HL-60 (cell line): ENCODE measurements at regions not wholly inside any gene's neighbourhood (a gene's known extent, or its start where the extent isn't known, plus 50 kb on each side); places are given as distances from the start of the nearest gene placed in this dataset.

ENCODE experiments used
- DNase-seq, 2 experiments: peaks; one replicate each; pipeline ENCODE4 v3.0.0-alpha.2; 2010 to 2020; ENCODE audit warnings: low read depth in 1 of 2, low spot score in 1 of 2
- H3K27ac ChIP-seq: fragments of 250-450 bp; sonication (Bioruptor Pico); replicated peaks from 2 replicates; pipeline ENCODE4 v1.5.1; 2020; ENCODE audit warnings: mild to moderate bottlenecking, moderate library complexity
- H3K27me3 ChIP-seq: fragments of 250-450 bp; sonication (Bioruptor Pico); 2 replicates; pipeline ENCODE4 v1.5.1; 2021; ENCODE audit warnings: mild to moderate bottlenecking, moderate library complexity; ENCODE audit not compliant: insufficient read depth, poor library complexity, severe bottlenecking
- H3K4me3 ChIP-seq: replicated peaks from 2 replicates; pipeline ENCODE4 v1.5.1; 2011; ENCODE audit warnings: mild to moderate bottlenecking, control low read depth, low read length; ENCODE audit not compliant: insufficient read depth
- GABPA ChIP-seq: IDR thresholded peaks from 2 replicates; pipeline ENCODE4 v1.6.1; 2012; ENCODE audit warnings: low read depth
- POLR2AphosphoS5 ChIP-seq: IDR thresholded peaks from 2 replicates; pipeline ENCODE4 v1.6.1; 2012; ENCODE audit warnings: low read depth
- SPI1 ChIP-seq: IDR thresholded peaks from 2 replicates; pipeline ENCODE4 v1.6.1; 2012; ENCODE audit warnings: low read depth, mild to moderate bottlenecking, borderline replicate concordance
- TF ChIP-seq, protein P1 (sequence below): IDR thresholded peaks from 2 replicates; pipeline ENCODE4 v1.6.1; 2012; ENCODE audit warnings: low read depth; ENCODE audit not compliant: insufficient replicate concordance
- TF ChIP-seq, protein P2 (sequence below): IDR thresholded peaks from one replicate; pipeline ENCODE4 v1.5.1; 2011; ENCODE audit warnings: low read length, control low read depth, inconsistent platforms; ENCODE audit not compliant: insufficient read depth

DNA sequence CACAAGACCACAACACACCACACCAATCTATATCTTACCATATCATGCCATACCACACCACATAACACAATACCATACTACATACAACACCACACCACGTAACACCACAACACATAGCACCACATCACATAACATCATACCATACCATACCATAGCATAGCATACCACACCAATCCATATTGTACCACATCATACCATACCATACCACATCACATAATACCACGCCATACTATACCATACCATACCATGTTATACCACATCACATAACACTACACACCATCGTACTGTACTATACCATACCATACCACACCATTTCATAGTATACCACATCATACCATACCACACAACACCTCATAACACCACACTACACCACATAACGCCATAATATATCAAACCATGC is 335.2 kb upstream of the VWC2 start:
- DNase-seq: no peak
- H3K27me3 ChIP-seq: no peaks in the 10 kb centered on the region
- H3K27ac ChIP-seq: no peak overlapping the region
- TF ChIP-seq SPI1 (no peak), POLR2AphosphoS5 (no peak), GABPA (no peak)
- TF ChIP-seq, protein P1, sequence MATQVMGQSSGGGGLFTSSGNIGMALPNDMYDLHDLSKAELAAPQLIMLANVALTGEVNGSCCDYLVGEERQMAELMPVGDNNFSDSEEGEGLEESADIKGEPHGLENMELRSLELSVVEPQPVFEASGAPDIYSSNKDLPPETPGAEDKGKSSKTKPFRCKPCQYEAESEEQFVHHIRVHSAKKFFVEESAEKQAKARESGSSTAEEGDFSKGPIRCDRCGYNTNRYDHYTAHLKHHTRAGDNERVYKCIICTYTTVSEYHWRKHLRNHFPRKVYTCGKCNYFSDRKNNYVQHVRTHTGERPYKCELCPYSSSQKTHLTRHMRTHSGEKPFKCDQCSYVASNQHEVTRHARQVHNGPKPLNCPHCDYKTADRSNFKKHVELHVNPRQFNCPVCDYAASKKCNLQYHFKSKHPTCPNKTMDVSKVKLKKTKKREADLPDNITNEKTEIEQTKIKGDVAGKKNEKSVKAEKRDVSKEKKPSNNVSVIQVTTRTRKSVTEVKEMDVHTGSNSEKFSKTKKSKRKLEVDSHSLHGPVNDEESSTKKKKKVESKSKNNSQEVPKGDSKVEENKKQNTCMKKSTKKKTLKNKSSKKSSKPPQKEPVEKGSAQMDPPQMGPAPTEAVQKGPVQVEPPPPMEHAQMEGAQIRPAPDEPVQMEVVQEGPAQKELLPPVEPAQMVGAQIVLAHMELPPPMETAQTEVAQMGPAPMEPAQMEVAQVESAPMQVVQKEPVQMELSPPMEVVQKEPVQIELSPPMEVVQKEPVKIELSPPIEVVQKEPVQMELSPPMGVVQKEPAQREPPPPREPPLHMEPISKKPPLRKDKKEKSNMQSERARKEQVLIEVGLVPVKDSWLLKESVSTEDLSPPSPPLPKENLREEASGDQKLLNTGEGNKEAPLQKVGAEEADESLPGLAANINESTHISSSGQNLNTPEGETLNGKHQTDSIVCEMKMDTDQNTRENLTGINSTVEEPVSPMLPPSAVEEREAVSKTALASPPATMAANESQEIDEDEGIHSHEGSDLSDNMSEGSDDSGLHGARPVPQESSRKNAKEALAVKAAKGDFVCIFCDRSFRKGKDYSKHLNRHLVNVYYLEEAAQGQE: no peak
- TF ChIP-seq, protein P2, sequence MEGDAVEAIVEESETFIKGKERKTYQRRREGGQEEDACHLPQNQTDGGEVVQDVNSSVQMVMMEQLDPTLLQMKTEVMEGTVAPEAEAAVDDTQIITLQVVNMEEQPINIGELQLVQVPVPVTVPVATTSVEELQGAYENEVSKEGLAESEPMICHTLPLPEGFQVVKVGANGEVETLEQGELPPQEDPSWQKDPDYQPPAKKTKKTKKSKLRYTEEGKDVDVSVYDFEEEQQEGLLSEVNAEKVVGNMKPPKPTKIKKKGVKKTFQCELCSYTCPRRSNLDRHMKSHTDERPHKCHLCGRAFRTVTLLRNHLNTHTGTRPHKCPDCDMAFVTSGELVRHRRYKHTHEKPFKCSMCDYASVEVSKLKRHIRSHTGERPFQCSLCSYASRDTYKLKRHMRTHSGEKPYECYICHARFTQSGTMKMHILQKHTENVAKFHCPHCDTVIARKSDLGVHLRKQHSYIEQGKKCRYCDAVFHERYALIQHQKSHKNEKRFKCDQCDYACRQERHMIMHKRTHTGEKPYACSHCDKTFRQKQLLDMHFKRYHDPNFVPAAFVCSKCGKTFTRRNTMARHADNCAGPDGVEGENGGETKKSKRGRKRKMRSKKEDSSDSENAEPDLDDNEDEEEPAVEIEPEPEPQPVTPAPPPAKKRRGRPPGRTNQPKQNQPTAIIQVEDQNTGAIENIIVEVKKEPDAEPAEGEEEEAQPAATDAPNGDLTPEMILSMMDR: no peak
- no peak overlapping the region for H3K4me3 ChIP-seq

DNA sequence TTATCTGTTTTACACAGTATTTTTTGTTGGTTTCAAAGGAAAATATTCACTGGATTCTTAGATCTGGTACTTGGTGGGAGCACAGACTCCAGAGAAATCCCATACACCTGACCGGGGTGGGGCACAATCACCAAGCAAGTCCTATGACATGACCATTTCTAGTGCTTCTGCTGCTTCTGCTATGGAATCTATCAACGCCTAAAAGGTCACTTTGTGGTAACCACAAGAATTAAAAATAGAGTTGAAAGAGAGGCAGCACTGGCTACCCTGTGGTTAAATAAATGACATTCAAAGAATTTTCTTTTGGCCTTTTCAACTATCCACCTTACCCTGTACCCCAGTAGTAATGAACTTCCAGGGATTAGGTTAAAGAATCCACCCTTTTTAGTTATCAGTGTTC is 329.9 kb upstream of the VWC2 start:
- Histone ChIP-seq H3K27ac (no peak overlapping the region), H3K4me3 (no peak overlapping the region), H3K27me3 (no peaks in the 10 kb centered on the region)
- no peak for DNase-seq
- no peak for TF ChIP-seq SPI1
- TF ChIP-seq, protein P1: no peak
- no peak for TF ChIP-seq GABPA
- TF ChIP-seq, protein P2: no peak
- TF ChIP-seq POLR2AphosphoS5: no peak

DNA sequence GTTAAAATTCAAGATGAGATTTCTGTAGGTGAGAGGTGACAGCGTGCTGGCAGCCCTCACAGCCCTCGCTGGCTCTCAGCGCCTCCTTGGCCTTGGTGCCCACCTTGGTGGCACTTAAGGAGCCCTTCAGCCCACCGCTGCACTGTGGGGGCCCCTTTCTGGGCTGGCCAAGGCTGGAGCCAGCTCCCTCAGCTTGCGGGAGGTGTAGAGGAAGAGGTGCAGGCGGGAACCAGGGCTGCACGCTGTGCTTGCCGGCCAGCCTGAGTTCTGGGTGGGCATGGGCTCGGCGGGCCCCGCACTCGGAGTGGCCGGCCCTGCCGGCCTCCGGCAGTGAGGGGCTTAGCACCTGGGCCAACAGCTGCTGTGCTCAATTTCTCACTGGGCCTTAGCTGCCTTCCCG is 320.0 kb upstream of the VWC2 start:
- Histone ChIP-seq H3K27ac (no peak overlapping the region), H3K27me3 (no peaks in the 10 kb centered on the region), H3K4me3 (no peak overlapping the region)
- TF ChIP-seq POLR2AphosphoS5: no peak
- TF ChIP-seq, protein P2: no peak
- no peak for TF ChIP-seq SPI1
- TF ChIP-seq, protein P1: no peak
- no peak for TF ChIP-seq GABPA
- no peak for DNase-seq
